Heart left ventricle (tissue), 13 donors: ENCODE measurements at regions not wholly inside any gene's neighbourhood (a gene's known extent, or its start where the extent isn't known, plus 50 kb on each side); places are given as distances from the start of the nearest gene placed in this dataset.

Experiments
- CTCF ChIP-seq, 12 donors: fragments of 200-600 bp; sonication (generic) in 4 of 12; IDR thresholded peaks; one replicate each; pipeline versions ENCODE4 v1.5.0 to v1.8.0; 2018 to 2022; ENCODE audit warnings: antibody characterized with exemption in 12 of 12, mild to moderate bottlenecking in 5 of 12
- POLR2A ChIP-seq, 2 donors: fragments of 450-650 bp; IDR thresholded peaks; one replicate each; pipeline ENCODE4 v1.6.1; 2017; ENCODE audit warnings: antibody characterized with exemption in 2 of 2, mild to moderate bottlenecking in 2 of 2, moderate library complexity in 2 of 2
- donor health status: ischemic (EF 13 %, LVEDD 7.1; RV severe dilation, severe dysfunction).
- donor health status: DM: no; HTN: yes; CAD: no.
- donor health status: DM: no; HTN: no; CAD: no.
- donor health status: ischemic (EF 25% LVEDD 6.9; RV normal size, moderate dysfunction).
- donor health status: ischemic (EF 25% LVEDD 5.7; RV mildly dilated, moderate dysfunction).
- donor health status: ischemic (EF 35%, LVEDD 5.7; RV mildly dilated, moderate dysfunction).
- donor health status: nonischemic (EF 11% LVEDD 7.7; RV severe dilation, severe dysfunction).
- donor health status: DM: yes; HTN: yes; CAD: no.
- donor health status: PGD.
- donor health status: ischemic (EF 29% LVEDD 5.4; RV normal size, mild dysfunction).
- donor health status: nonischemic (EF 23%, LVEDD 6.1; RV moderate dilation, normal function).

GRCh38 chr9:108244686-108245085 lies 611.1 kb downstream of the ACTL7B start:
- no peak for TF ChIP-seq CTCF (IDR thresholded peaks at IDR 0.05)
- no peak for TF ChIP-seq POLR2A (IDR thresholded peaks at IDR 0.05)
